Endometrial microvascular endothelial cells (primary cell): ENCODE measurements at regions not wholly inside any gene's neighbourhood (a gene's known extent, or its start where the extent isn't known, plus 50 kb on each side); places are given as distances from the start of the nearest gene placed in this dataset.

Source experiments
- in situ Hi-C: cut with HindIII; loops from 2 replicates; pipeline ENCODE4 v1.10.0; 2017; ENCODE audit warnings: low sequenced_read_pairs, low pct_unique_long_range_greater_than_20kb; ENCODE audit errors: inconsistent ontology term

DNA sequence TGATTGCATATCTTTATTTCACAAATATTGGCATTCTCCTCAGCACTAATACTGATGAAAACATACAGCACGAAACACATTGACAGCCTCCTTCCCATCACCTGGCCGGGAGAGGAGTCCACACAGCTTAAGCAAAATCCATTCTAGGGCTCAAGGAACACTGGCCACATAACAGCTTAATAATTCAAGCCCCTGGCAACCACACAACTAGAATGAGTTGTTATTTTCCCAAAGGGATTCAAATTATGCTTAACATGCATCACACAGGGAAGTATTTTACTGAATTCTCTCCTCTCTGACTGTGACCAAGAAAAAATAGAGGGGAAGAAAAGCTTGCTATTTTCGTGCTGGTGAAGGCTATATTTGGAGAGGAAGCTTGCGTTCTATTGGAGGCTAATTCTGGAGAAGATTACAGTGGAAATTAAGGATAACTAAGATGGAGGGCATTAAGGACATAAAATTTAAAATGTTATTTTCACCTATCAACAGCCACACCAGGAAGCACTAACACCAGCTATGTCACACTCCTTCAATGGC is 198.5 kb downstream of the ADGRG6 start:
- in situ Hi-C loops, result no loop called here

DNA sequence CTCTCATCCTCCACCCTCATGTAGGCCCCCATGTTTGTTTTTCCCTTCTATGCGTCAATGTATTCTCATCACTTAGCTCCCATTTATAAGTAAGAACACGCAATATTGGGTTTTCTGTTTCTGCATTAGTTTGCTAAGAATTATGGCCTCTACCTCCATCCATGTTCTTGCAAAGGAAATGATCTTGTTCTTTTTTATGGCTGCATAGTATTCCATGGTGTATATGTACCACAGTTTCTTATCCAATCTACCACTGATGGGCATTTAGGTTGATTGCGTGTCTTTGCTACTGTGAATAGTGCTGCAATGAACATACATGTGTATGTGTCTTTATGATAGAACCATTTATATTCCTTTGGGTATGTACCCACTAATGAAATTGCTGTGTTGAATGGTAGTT is 200.0 kb downstream of the ADGRG6 start:
- in situ Hi-C loops, result no loop called here

GRCh38 chr6:142507065-142507464 is 205.3 kb downstream of the ADGRG6 start:
- in situ Hi-C loops, result no loop called here

GRCh38 chr6:142510211-142510610 is 208.4 kb downstream of the ADGRG6 start:
- in situ Hi-C loops, result no loop called here

- in situ Hi-C loops, result no loop called here
Observed at GRCh38 chr6:142518126-142518525, 216.3 kb downstream of the ADGRG6 start.

- in situ Hi-C loops, result no loop called here
Observed at GRCh38 chr6:142518761-142519160, 217.0 kb downstream of the ADGRG6 start.

- in situ Hi-C loops, result no loop called here
Observed at GRCh38 chr6:142521791-142522190, 220.0 kb downstream of the ADGRG6 start.

GRCh38 chr6:142523515-142524375 is 221.9 kb downstream of the ADGRG6 start:
- in situ Hi-C loops, result no loop called here

DNA sequence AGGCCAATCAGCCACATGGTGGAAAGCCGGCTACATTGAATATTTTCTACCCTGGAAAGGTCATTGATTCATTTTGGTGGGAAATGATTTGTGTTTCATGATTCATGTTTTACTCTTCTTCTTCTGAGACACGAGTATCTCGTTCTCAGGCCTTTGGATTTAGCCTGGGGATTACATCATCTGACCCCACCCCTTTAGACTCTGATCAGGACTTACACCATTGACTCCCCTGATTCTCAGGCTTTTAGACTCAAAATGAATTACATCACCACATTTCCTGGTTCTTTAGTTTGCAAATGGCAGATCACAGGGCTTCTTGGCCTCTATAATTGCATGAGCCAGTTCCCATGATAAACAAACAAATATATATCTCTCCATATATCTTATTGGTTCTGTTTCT is 228.8 kb downstream of the ADGRG6 start:
- in situ Hi-C loops, result no loop called here

DNA sequence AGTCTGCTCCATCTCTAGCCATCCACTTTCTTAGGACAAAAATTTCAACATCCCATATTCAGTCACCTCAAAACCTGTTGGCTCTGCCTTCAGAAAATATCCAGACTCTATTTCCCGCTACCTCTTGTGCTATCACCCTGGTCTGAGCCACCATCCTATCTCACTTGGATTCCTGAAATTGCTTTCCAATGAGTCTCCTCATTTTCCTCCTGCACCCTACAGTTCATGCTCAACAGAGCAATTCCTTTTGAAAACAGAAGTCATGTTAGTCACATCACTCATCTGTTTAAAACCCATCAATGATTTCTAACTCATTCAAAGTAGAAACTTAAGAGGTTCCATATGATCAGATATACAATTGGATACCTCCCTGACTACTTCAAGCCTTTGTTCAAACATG is 229.9 kb downstream of the ADGRG6 start:
- in situ Hi-C loops, result no loop called here

- in situ Hi-C loops, result no loop called here
Observed at GRCh38 chr6:142534076-142534475, 232.3 kb downstream of the ADGRG6 start.

- in situ Hi-C loops, result no loop called here
Observed at GRCh38 chr6:142534484-142534883, 232.7 kb downstream of the ADGRG6 start.

DNA sequence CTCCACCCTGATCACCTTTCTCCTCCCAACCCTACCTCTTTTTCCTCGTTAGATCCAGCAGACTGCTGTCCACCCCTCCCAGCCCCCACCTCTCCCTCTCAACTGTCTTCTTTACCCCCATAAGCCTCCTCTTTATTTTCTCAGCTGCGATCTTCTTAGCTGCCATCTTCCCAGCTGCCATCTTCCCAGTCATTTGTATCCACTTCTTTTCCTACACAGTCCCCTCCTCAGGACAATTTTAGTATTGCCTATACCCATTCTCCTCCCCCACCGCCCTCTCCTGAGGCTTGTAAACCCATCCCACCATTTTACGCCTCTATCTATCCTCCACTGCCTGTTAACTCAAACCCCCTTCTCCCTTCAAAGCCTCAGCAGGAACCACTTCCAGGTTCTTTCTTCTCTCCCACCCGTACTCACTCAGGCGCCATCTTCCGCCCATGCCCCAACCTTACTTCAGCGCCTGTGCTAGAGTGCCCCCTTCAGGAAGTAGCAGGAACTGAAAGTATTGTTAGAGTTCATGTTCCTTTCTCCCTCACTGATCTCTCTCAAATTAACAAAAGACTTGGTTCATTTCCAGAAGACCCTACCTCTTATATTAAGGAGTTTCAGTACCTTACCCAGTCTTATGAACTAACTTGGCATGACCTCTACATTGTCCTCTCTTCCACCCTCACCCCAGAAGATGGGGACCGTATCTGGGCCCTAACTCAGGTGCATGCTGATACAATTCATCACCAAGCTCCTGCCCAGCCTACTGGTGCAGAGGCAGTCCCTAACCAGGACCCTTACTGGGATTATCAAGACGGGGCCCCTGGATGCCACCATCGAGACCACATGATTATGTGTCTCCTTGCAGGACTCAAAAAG is 236.0 kb downstream of the ADGRG6 start:
- in situ Hi-C loops, result no loop called here

GRCh38 chr6:142542704-142543233 is 241.0 kb downstream of the ADGRG6 start:
- in situ Hi-C loops, result no loop called here

DNA sequence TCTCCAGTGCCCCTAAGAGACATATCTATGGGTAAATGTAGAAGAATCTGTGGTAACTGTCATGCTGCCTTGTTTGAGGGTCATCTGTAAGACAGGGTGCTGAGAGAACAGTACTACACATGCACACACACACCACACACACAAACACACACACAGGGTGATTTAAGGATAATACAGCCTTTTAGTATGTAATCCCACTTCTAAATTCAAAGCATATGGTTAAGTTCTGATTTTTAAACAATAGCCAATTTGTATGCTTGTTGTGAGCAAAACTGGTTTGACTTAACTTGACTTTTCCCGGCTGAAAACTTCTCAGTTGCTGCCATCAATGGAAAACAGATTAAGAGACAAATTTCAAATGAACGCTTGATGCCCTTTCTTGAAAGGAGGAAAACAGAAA is 241.8 kb downstream of the ADGRG6 start:
- in situ Hi-C loops, result no loop called here

GRCh38 chr6:142544199-142544838 is 242.5 kb downstream of the ADGRG6 start:
- in situ Hi-C loops, result no loop called here

DNA sequence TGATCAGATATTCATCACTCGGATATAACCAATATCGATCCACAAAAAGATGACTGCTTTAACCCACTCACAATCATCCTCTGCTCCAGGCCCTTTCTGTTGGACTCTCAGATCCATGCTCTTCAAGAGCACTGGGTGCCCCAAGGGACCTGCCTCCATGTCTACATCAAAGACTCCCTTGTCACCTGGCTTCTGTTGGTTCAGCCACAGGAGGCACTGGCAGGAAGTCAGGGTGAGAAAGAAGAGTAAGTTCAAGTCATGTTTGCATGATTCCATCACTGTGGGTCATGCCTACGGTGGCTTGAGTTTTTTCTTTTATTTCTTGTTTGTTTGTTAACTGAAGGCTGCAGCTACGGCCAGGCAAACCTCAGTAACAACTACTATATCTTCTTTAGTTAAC is 243.3 kb downstream of the ADGRG6 start:
- in situ Hi-C loops, result no loop called here

DNA sequence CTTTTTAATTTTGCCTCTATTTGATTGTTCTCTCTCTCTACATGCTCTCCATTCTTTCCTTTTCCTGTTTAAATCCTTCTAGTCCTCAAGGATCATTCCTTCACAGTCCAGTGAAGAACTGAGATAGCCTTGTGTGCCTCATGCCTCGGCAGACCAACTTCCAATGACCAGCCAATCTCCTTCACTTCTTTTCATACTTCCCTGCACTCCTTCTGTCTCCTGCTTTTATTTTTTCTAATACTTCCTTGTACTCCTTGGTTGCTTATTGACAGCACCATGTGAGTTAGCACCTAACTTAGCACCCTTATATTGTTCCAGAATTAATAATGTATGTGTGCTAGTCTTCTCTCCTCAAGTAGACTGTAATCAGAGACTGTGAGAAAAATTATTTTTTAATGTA is 246.8 kb downstream of the ADGRG6 start:
- in situ Hi-C loops, result no loop called here
